Kidney (tissue), 13 donors: ENCODE measurements at regions not wholly inside any gene's neighbourhood (a gene's known extent, or its start where the extent isn't known, plus 50 kb on each side); places are given as distances from the start of the nearest gene placed in this dataset.

ENCODE experiments used
- DNase-seq, 5 donors: peaks; one replicate each; pipeline ENCODE4 v3.0.0-alpha.2; 2013 to 2020
- FAIRE-seq: peaks from 2 replicates; lab custom pipeline; 2012; peaks lifted over from hg19 to GRCh38; lab: Jason Lieb, UNC
- H3K27ac ChIP-seq, 2 donors: one replicate each; pipeline ENCODE4 v1.7.0; 2013; ENCODE audit warnings: low read depth in 2 of 2, low read length in 2 of 2, inconsistent platforms in 1 of 2
- H3K27me3 ChIP-seq: one replicate; pipeline ENCODE4 v1.7.1; 2013; ENCODE audit warnings: low read length, inconsistent platforms; ENCODE audit not compliant: control insufficient read depth, insufficient read depth
- H3K36me3 ChIP-seq, 3 donors: one replicate each; pipeline versions ENCODE4 v1.7.0 to v1.7.1; 2013; ENCODE audit warnings: low read length in 3 of 3, control low read depth in 1 of 3, inconsistent platforms in 1 of 3; ENCODE audit not compliant: insufficient read depth in 3 of 3, control insufficient read depth in 2 of 3
- H3K4me1 ChIP-seq, 3 donors: one replicate each; pipeline versions ENCODE4 v1.7.0 to v1.7.1; 2013; ENCODE audit warnings: low read length in 3 of 3, inconsistent platforms in 1 of 3, low read depth in 1 of 3; ENCODE audit not compliant: control insufficient read depth in 2 of 3, insufficient read depth in 2 of 3
- H3K4me3 ChIP-seq, 3 donors: one replicate each; pipeline versions ENCODE4 v1.7.0 to v1.8.1; 2013; ENCODE audit warnings: low read length in 3 of 3, control low read depth in 1 of 3, inconsistent platforms in 1 of 3
- H3K9ac ChIP-seq, 3 donors: one replicate each; pipeline versions ENCODE4 v1.7.0 to v1.7.1; 2013; ENCODE audit warnings: low read length in 3 of 3, control low read depth in 1 of 3, inconsistent platforms in 1 of 3
- H3K9me3 ChIP-seq, 3 donors: one replicate each; pipeline versions ENCODE4 v1.7.0 to v1.7.1; 2013; ENCODE audit warnings: low read length in 3 of 3, control low read depth in 1 of 3, inconsistent platforms in 1 of 3; ENCODE audit not compliant: control insufficient read depth in 2 of 3, insufficient read depth in 1 of 3
- CTCF ChIP-seq: IDR thresholded peaks from 3 replicates; pipeline ENCODE4 v1.5.1; 2012; ENCODE audit warnings: mild to moderate bottlenecking, moderate library complexity, borderline replicate concordance; ENCODE audit not compliant: insufficient read depth; ENCODE audit errors: extremely low read depth
- intact Hi-C: fragments of 100-400 bp; cut with DNase I; formaldehyde crosslinking; loops from one replicate; pipeline ENCODE4 v1.11.1; 2022
- donor health status: control.
- donor health status: control.
- donor health status: control.
- donor health status: control.
- donor health status: control.
- donor health status: DM: yes; HTN: yes; CAD: no.
- donor health status: Normal renal cell carcinoma (clear cell type).

GRCh38 chr11:97684486-97685439 lies 1295.0 kb downstream of the JRKL start:
- intact Hi-C loops: no loop called here
- Histone ChIP-seq H3K27ac (no peak overlapping the region), H3K27me3 (no peaks in the 10 kb centered on the region), H3K4me1 (no peaks in the 10 kb centered on the region), H3K9ac (no peak overlapping the region), H3K36me3 (no peaks in the 10 kb centered on the region), H3K4me3 (no peak overlapping the region), H3K9me3 (no peaks in the 10 kb centered on the region)
- DNase-seq: no peak
- TF ChIP-seq CTCF: no peak
- FAIRE-seq: no peak

- no peaks in the 10 kb centered on the region for H3K4me1 ChIP-seq
- H3K4me3 ChIP-seq: no peak overlapping the region
- no peak for DNase-seq
- no peaks in the 10 kb centered on the region for H3K9me3 ChIP-seq
- no peaks in the 10 kb centered on the region for H3K36me3 ChIP-seq
- H3K27ac ChIP-seq: no peak overlapping the region
- H3K27me3 ChIP-seq: no peaks in the 10 kb centered on the region
- no peak for TF ChIP-seq CTCF
- intact Hi-C loops: no loop called here
- no peak for FAIRE-seq
- H3K9ac ChIP-seq: no peak overlapping the region
Observed at GRCh38 chr11:97685695-97686094, 1295.9 kb downstream of the JRKL start.

- H3K4me1 ChIP-seq: no peaks in the 10 kb centered on the region
- DNase-seq: no peak
- H3K27me3 ChIP-seq: no peaks in the 10 kb centered on the region
- TF ChIP-seq CTCF: no peak
- intact Hi-C loops: no loop called here
- FAIRE-seq: no peak
- H3K27ac ChIP-seq: no peak overlapping the region
- H3K9me3 ChIP-seq: no peaks in the 10 kb centered on the region
- H3K36me3 ChIP-seq: no peaks in the 10 kb centered on the region
- H3K4me3 ChIP-seq: no peak overlapping the region
- H3K9ac ChIP-seq: no peak overlapping the region
Observed at GRCh38 chr11:97687111-97687510, 1297.3 kb downstream of the JRKL start.

- H3K27ac ChIP-seq: no peak overlapping the region
- no peak overlapping the region for H3K9ac ChIP-seq
- DNase-seq (no peak), FAIRE-seq (no peak)
- H3K27me3 ChIP-seq: no peaks in the 10 kb centered on the region
- intact Hi-C loops: no loop called here
- no peaks in the 10 kb centered on the region for H3K4me1 ChIP-seq
- TF ChIP-seq CTCF: no peak
- no peaks in the 10 kb centered on the region for H3K36me3 ChIP-seq
- H3K9me3 ChIP-seq: no peaks in the 10 kb centered on the region
- no peak overlapping the region for H3K4me3 ChIP-seq
Observed at GRCh38 chr11:97691061-97691460, 1301.2 kb downstream of the JRKL start.
